ENCODE measurements at regions not wholly inside any gene's neighbourhood (a gene's known extent, or its start where the extent isn't known, plus 50 kb on each side); places are given as distances from the start of the nearest gene placed in this dataset.

GRCh38 chr4:176479767-176480166 lies 160.0 kb downstream of the SPCS3 start:
- TF ChIP-seq CTCF (IDR thresholded peaks at IDR 0.05; ENCODE audit: insufficient read depth, low read depth, low read length) = no peak
- POLR2A ChIA-PET = no interaction called here

GRCh38 chr4:176482972-176483371 lies 163.2 kb downstream of the SPCS3 start:
- TF ChIP-seq CTCF (IDR thresholded peaks at IDR 0.05; ENCODE audit: insufficient read depth, low read depth, low read length) = no peak
- no peak overlapping the region for H3K4me3 ChIP-seq (ENCODE audit: low read depth, low read length)
- CTCF ChIA-PET = no interaction called here
- POLR2A ChIA-PET = no interaction called here
- H3K27me3 ChIP-seq (ENCODE audit: control insufficient read depth, insufficient read depth, low read length) = no peaks in the 10 kb centered on the region
- no peak for DNase-seq (ENCODE audit: low read depth)
- no peaks in the 10 kb centered on the region for H3K36me3 ChIP-seq (ENCODE audit: control insufficient read depth, insufficient read depth, low read length)

More at GRCh38 chr4:176479767-176480166, 160.0 kb downstream of the SPCS3 start:
- no peaks in the 10 kb centered on the region for H3K27me3 ChIP-seq (ENCODE audit: control insufficient read depth, insufficient read depth, low read length)
- no peak overlapping the region for H3K4me3 ChIP-seq (ENCODE audit: low read depth, low read length)
- H3K36me3 ChIP-seq (ENCODE audit: control insufficient read depth, insufficient read depth, low read length) = no peaks in the 10 kb centered on the region
- no peak for DNase-seq (ENCODE audit: low read depth)
- CTCF ChIA-PET = no interaction called here

GRCh38 chr4:176484301-176484984 lies 164.7 kb downstream of the SPCS3 start:
- TF ChIP-seq CTCF (IDR thresholded peaks at IDR 0.05; ENCODE audit: insufficient read depth, low read depth, low read length) = no peak
- Histone ChIP-seq H3K27me3 (ENCODE audit: control insufficient read depth, insufficient read depth, low read length) (no peaks in the 10 kb centered on the region), H3K36me3 (ENCODE audit: control insufficient read depth, insufficient read depth, low read length) (no peaks in the 10 kb centered on the region), H3K4me3 (ENCODE audit: low read depth, low read length) (no peak overlapping the region)
- POLR2A ChIA-PET = no interaction called here
- CTCF ChIA-PET = interaction anchor here (0.8 kb wide), 1 partner anchor 39 kb away, joined by 3 read pairs; no protein-coding TSS in a partner anchor
- no peak for DNase-seq (ENCODE audit: low read depth)

- CTCF ChIA-PET = no interaction called here
- POLR2A ChIA-PET = no interaction called here
These were observed 169.2 kb downstream of the SPCS3 start for GRCh38 chr4:176489001-176489400.

More at GRCh38 chr4:176489001-176489400, 169.2 kb downstream of the SPCS3 start:
- no peak for TF ChIP-seq CTCF (IDR thresholded peaks at IDR 0.05; ENCODE audit: insufficient read depth, low read depth, low read length)
- Histone ChIP-seq H3K36me3 (ENCODE audit: control insufficient read depth, insufficient read depth, low read length) (no peaks in the 10 kb centered on the region), H3K27me3 (ENCODE audit: control insufficient read depth, insufficient read depth, low read length) (no peaks in the 10 kb centered on the region), H3K4me3 (ENCODE audit: low read depth, low read length) (no peak overlapping the region)
- no peak for DNase-seq (ENCODE audit: low read depth)
